Muscle of back (tissue), 3 donors: ENCODE measurements at regions not wholly inside any gene's neighbourhood (a gene's known extent, or its start where the extent isn't known, plus 50 kb on each side); places are given as distances from the start of the nearest gene placed in this dataset.

Source experiments
- DNase-seq, 3 donors: peaks; one replicate each; pipeline versions ENCODE4 v3.0.0 to v3.0.0-alpha.2; 2013

DNA sequence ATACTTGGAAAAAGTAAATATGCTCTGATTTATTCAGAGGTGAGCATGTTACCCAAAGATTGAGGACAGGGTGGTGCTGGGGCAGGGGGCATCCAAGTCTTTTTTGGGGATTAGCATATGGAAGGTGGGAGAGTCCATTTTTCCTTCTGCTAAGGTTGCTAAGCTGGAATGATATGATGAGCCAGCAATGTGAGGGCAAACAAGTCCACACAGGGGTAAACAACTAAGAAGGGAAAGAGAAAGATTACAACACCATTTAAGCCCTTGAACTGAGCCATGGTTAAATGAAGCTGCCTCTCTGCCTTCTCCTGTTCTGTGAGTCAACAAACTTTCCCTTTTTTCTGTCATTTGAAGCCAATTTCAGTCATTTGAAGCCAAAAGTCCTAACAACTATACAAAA lies 89.0 kb downstream of the RPL22L1 start:
- no peak for DNase-seq

GRCh38 chr3:170780471-170780870 lies 89.5 kb downstream of the RPL22L1 start:
- DNase-seq = no peak

- no peak for DNase-seq
Measured at GRCh38 chr3:170778240-170779217, 91.5 kb downstream of the RPL22L1 start.

- DNase-seq = no peak
Measured at GRCh38 chr3:170777564-170777926, 92.5 kb downstream of the RPL22L1 start.

DNA sequence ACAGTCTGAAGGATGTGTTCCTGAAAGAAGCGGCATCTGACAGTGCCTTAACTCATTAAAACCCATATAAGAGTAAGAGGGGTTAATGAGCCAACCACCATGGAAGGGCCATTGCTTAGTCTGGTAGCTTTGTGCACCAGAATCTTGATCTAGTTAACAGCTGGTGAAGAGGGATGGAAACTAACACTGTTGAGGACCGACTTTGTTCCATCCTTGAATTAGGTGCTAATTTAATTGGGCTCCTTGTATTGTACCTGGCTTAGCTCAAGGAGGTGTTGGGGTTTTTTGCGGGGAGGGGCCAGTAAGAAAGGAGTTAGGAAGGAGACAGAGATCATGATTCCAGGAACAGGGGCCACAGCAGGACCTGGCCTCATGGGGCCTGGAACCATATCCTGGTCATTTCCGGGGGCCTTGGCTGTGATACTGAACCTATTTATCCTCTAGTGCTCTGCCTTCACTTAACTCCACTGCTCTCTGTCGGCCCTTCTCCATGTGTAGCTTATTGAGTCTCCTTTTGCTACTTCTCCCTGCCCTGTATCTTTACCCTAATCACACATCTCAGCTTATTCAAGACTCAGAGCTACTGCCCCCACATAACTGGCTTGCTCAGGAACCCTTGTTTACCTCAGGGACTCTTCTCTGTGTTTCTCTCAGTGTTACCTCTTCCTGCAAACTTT lies 93.0 kb downstream of the RPL22L1 start:
- no peak for DNase-seq

DNA sequence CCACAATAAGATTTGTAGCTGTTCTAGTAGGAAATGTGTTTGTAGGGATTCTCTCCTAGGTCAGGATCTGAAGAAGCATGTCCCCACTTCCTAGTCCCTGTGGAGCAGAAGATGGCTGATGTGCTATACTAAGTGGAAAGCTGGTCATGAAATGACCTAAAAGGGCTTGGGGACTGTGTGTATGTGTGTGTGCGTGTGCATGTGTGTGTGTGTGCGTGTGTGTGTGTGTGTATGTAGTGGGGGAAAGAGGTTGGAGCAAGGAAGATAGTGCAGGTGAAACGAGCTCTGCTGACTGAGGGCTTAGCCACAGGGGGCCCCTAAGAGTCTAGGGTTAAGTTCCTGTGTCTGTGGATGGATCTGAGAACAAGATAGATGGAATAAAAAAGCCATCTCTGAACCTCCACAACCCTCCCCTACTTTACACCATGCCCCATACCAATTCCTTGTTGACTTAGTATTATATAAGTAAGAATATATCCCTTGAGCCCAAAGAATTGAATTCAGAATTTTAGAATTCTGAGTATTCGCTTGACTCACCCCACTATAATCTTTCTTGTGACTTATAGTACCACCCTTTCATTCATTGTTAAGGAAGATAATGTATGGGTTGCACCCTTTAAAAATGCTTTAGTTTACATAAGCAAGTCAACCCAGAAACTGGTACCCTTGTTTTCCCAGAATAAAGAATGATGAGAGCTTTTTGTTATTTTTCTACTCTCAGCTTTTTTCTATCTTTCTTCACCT lies 96.1 kb downstream of the RPL22L1 start:
- DNase-seq = no peak

DNA sequence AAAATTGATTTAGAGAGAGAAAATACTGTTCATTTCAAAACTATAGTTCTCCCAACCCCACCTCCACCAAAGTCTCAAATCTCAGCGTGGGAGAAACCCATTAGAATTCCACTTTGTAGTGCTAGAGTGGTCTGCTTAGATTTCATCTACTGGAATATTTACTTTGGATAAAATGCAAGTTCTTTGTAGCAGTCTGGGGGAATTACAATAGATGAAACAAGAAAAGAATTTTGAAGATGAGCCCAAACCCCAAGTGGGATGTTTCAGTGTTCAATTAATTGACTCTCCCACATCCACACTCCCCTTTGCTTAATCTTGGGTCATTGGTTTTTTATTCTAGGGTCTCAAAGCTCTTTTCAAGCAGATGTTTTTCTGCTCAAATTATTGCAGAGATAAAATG lies 97.8 kb downstream of the RPL22L1 start:
- no peak for DNase-seq

DNA sequence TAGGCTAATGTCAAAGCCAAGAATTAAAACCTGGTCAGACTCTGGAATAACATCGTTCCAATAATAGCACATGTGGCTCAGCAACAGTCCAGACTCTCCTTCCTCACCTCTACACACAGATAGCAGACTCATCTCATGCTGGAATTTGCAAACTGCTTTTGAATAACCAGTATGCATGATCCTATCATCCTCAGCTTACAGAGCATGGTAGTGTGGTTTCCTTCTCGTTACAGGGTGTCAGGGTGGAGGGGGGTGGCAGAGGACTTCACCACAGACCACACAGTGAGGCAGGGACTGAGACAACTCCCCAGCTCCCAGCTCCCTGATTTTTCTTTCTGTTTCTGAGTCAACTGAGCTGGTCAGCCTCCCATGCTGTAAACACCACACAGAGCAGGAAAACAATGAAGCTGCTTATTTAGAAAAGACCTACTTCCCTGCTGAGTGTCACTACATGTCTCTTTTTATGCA lies 101.6 kb downstream of the RPL22L1 start:
- peak in 1 of 3 donors; percentile 66 for DNase-seq

DNA sequence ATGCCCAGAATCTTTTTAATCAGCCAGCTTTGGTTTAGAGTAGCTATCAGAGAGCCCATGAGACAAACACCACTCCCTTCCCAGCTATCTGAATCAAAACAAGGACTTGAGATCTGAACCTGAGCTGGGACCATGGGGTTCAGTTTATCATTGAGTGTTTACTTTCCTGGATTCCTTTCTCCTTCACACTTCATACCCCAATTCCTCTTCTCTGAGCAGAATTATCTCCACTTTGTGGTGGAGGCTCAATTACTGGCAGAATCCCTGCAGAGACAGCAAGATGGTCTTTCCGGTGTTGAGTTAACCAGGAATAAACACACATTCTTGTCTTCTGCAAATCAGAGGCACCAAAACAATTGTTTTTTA lies 102.4 kb downstream of the RPL22L1 start:
- DNase-seq = no peak

GRCh38 chr3:170766823-170767575 lies 103.0 kb downstream of the RPL22L1 start:
- DNase-seq = no peak

DNA sequence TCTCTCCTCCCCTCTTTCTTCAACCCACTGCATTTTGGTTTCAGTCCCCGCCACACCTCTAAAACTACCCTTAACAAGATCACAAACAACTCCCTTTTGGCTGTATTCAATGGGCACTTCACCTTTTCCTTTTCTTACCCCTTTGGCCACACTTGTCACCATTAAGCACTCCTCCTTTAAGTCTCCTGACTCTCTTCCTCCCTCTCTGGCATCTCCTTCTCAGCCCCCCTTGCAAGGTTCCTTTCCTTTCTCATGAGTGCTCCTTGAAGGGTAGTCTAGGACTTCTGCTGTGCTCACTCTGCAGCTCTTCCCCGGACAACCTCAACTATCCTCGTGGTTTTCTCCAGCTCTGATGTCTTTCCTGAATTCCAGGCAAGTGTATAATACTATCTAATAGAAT lies 103.7 kb downstream of the RPL22L1 start:
- no peak for DNase-seq

DNA sequence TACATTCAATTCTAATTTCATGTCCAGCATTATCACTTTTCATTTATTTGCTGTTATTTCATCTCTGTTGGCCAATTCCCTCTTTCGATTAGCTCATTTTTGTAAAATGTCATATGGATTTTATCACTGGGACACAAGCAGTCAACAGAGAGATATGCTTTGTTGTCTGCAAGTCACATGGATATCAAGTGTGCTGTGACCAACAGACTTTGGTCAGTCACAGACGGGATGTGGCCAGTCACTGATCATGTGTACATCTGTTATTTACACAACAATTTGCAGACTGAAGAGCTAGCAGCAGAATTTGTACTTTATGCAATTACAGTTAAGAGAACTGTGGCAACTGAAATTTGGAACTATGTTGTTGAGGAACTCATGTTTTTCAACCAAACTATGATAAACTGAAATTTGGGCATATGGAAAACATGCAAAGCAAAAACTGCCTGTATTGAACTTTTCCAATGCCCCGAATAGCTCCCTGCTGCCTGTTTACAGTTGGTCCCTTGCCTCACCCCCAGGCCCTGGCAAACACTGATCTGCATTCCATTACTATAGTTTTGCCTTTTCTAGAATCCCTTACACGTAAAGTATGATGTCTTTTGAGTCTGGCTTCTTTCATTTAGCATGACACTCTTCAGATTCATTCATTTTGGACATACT lies 104.4 kb downstream of the RPL22L1 start:
- DNase-seq = no peak

- no peak for DNase-seq
Measured at GRCh38 chr3:170764017-170764416, 106.0 kb downstream of the RPL22L1 start.

DNA sequence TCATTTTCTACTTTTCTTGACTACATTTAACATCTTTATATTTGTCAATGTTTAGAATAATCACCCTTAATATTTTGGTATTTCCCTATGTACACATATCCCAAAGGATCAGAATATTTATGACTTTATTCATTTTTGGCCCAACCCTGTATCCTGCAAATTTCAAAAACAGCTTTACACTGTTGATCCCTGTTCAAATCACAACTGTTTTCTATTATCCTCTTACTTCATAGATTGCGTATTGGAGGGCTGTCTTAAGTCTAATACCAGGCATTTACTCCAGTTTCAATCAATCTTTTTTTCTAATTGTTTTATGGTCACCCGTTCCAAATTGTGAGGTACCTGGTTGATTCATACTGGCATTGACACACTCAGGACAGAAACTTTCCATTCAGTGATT lies 107.9 kb downstream of the RPL22L1 start:
- no peak for DNase-seq

- DNase-seq = no peak
Measured at GRCh38 chr3:170761103-170761502, 108.9 kb downstream of the RPL22L1 start.

DNA sequence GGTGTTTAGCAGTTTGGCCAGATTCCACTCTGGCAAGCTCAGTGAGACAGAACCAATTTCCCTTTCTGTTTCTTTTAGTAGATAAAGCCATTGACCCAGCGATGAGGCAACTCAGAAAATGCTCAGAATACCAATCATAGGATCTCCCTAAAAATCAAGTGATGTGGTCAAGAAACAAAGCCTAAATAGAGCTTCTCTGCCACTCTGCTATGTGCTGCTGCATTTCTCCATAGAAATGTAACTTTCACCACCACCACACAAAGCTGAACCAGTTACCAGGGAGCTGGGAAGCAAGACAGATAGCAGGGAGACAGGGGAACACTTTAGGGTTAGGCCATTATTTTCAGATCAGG lies 109.8 kb downstream of the RPL22L1 start:
- no peak for DNase-seq

GRCh38 chr3:170759511-170760173 lies 110.4 kb downstream of the RPL22L1 start:
- no peak for DNase-seq

GRCh38 chr3:170757038-170757437 lies 113.0 kb downstream of the RPL22L1 start:
- DNase-seq = no peak

- no peak for DNase-seq
Measured at GRCh38 chr3:170754311-170754693, 115.7 kb downstream of the RPL22L1 start.

- no peak for DNase-seq
Measured at GRCh38 chr3:170753421-170754310, 116.3 kb downstream of the RPL22L1 start.
